GM19043 (cell line): ENCODE measurements at regions not wholly inside any gene's neighbourhood (a gene's known extent, or its start where the extent isn't known, plus 50 kb on each side); places are given as distances from the start of the nearest gene placed in this dataset.
"Not testable (repeated sequence)": the region's sequence is repeated elsewhere in the genome, so short reads cannot be mapped to it uniquely, and the experiment has no call there.

Source experiments
- ATAC-seq: cut with Tn5 transposase; IDR thresholded peaks from one replicate; pipeline ENCODE4 v1.9.1; 2021; ENCODE audit warnings: low read depth; ENCODE audit not compliant: unreplicated experiment

- ATAC-seq: no peak
Observed at GRCh38 chr7:131869986-131870385, 313.6 kb upstream of the PODXL start.

GRCh38 chr7:131869169-131869844, 312.9 kb upstream of the PODXL start:
- no peak for ATAC-seq

- ATAC-seq: no peak
Observed at GRCh38 chr7:131867461-131867860, 311.0 kb upstream of the PODXL start.

- ATAC-seq: no peak
Observed at GRCh38 chr7:131865911-131866310, 309.5 kb upstream of the PODXL start.

- no peak for ATAC-seq
Observed at GRCh38 chr7:131861620-131862346, 305.4 kb upstream of the PODXL start.

- ATAC-seq: peak; percentile 72
Observed at GRCh38 chr7:131859147-131859821, 302.9 kb upstream of the PODXL start.

GRCh38 chr7:131858611-131859010, 302.2 kb upstream of the PODXL start:
- ATAC-seq: no peak

- no peak for ATAC-seq
Observed at GRCh38 chr7:131849472-131849871, 293.0 kb upstream of the PODXL start.

GRCh38 chr7:131848033-131848432, 291.6 kb upstream of the PODXL start:
- ATAC-seq: no peak

- no peak for ATAC-seq
Observed at GRCh38 chr7:131845573-131846314, 289.3 kb upstream of the PODXL start.

- ATAC-seq: no peak
Observed at GRCh38 chr7:131844369-131844768, 287.9 kb upstream of the PODXL start.

GRCh38 chr7:131843898-131844331, 287.5 kb upstream of the PODXL start:
- no peak for ATAC-seq

- no peak for ATAC-seq
Observed at GRCh38 chr7:131839967-131840690, 283.7 kb upstream of the PODXL start.

- no peak for ATAC-seq
Observed at GRCh38 chr7:131836733-131837132, 280.3 kb upstream of the PODXL start.

GRCh38 chr7:131835141-131835540, 278.7 kb upstream of the PODXL start:
- no peak for ATAC-seq

GRCh38 chr7:131830681-131831080, 274.3 kb upstream of the PODXL start:
- no peak for ATAC-seq

GRCh38 chr7:131829947-131830558, 273.6 kb upstream of the PODXL start:
- no peak for ATAC-seq

GRCh38 chr7:131827421-131827820, 271.0 kb upstream of the PODXL start:
- ATAC-seq: no peak

- no peak for ATAC-seq
Observed at GRCh38 chr7:131826960-131827359, 270.5 kb upstream of the PODXL start.

- not testable (repeated sequence) for ATAC-seq
Observed at GRCh38 chr7:131823961-131824440, 267.6 kb upstream of the PODXL start.
